Sigmoid colon (tissue), 4 donors: ENCODE measurements at regions not wholly inside any gene's neighbourhood (a gene's known extent, or its start where the extent isn't known, plus 50 kb on each side); places are given as distances from the start of the nearest gene placed in this dataset.

Experiments used
- CTCF ChIP-seq, 4 experiments: fragments of 450-650 bp in 3 of 4; fragments of 200-600 bp in 1 of 4; IDR thresholded peaks; one replicate each; pipeline ENCODE4 v1.5.1; 2016 to 2019; ENCODE audit warnings: antibody characterized with exemption in 4 of 4, mild to moderate bottlenecking in 3 of 4, moderate library complexity in 2 of 4
- EP300 ChIP-seq, 4 donors: sonication (generic); formaldehyde crosslinking; IDR thresholded peaks; one replicate each; pipeline ENCODE4 v1.6.1; 2017; ENCODE audit warnings: antibody characterized with exemption in 4 of 4

DNA sequence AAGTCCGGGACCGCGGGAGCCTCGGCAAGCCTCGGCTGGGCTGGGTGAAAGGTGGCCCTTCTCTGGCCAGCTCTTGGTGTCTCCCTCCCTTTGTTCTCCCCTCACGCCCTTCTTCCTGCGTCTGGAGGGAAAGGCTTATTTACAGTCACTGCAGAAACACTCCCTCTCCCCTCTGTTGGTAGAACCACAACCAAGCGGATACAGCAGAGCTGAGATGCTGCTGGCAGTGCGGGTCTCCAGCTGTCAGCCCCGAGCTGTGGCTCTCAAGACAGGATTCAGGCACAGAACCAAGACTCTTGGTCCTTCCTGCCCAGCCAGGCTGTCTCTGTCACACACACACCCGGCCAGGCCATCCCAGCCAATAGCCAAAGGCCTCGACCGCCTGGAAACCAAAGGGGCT lies 133.3 kb downstream of the ENGASE start:
- TF ChIP-seq CTCF (IDR thresholded peaks at IDR 0.05) (no peak), EP300 (IDR thresholded peaks at IDR 0.05) (no peak)
